HG03280 (cell line): ENCODE measurements at regions not wholly inside any gene's neighbourhood (a gene's known extent, or its start where the extent isn't known, plus 50 kb on each side); places are given as distances from the start of the nearest gene placed in this dataset.
"Not testable (repeated sequence)": the region's sequence is repeated elsewhere in the genome, so short reads cannot be mapped to it uniquely, and the experiment has no call there.

Experiments used
- ATAC-seq: cut with Tn5 transposase; IDR thresholded peaks from one replicate; pipeline ENCODE4 v1.9.1; 2021; ENCODE audit warnings: mild to moderate bottlenecking, moderate library complexity; ENCODE audit not compliant: unreplicated experiment

GRCh38 chr4:138341739-138342415 is 99.7 kb upstream of the SLC7A11 start:
- no peak for ATAC-seq

GRCh38 chr4:138338840-138339239 is 96.7 kb upstream of the SLC7A11 start:
- no peak for ATAC-seq

GRCh38 chr4:138338222-138338621 is 96.1 kb upstream of the SLC7A11 start:
- ATAC-seq, result not testable (repeated sequence)

- ATAC-seq, result no peak
Measured at GRCh38 chr4:138334346-138335016, 92.3 kb upstream of the SLC7A11 start.

- not testable (repeated sequence) for ATAC-seq
Measured at GRCh38 chr4:138332415-138332814, 90.3 kb upstream of the SLC7A11 start.

GRCh38 chr4:138330531-138330930 is 88.4 kb upstream of the SLC7A11 start:
- no peak for ATAC-seq

- ATAC-seq, result no peak
Measured at GRCh38 chr4:138329506-138330070, 87.4 kb upstream of the SLC7A11 start.

- no peak for ATAC-seq
Measured at GRCh38 chr4:138327338-138327737, 85.2 kb upstream of the SLC7A11 start.

GRCh38 chr4:138320831-138321230 is 78.7 kb upstream of the SLC7A11 start:
- ATAC-seq, result no peak

- no peak for ATAC-seq
Measured at GRCh38 chr4:138320030-138320429, 77.9 kb upstream of the SLC7A11 start.

- ATAC-seq, result no peak
Measured at GRCh38 chr4:138317175-138317748, 75.1 kb upstream of the SLC7A11 start.

- ATAC-seq, result no peak
Measured at GRCh38 chr4:138312536-138312911, 70.4 kb upstream of the SLC7A11 start.

GRCh38 chr4:138311771-138312535 is 69.8 kb upstream of the SLC7A11 start:
- ATAC-seq, result no peak

- ATAC-seq, result no peak
Measured at GRCh38 chr4:138310991-138311390, 68.8 kb upstream of the SLC7A11 start.

- no peak for ATAC-seq
Measured at GRCh38 chr4:138310498-138310897, 68.3 kb upstream of the SLC7A11 start.

GRCh38 chr4:138308356-138308755 is 66.2 kb upstream of the SLC7A11 start:
- ATAC-seq, result no peak

GRCh38 chr4:138307319-138307718 is 65.2 kb upstream of the SLC7A11 start:
- no peak for ATAC-seq

GRCh38 chr4:138305050-138305449 is 62.9 kb upstream of the SLC7A11 start:
- no peak for ATAC-seq

- no peak for ATAC-seq
Measured at GRCh38 chr4:138301536-138301935, 59.4 kb upstream of the SLC7A11 start.

- no peak for ATAC-seq
Measured at GRCh38 chr4:138300616-138301015, 58.5 kb upstream of the SLC7A11 start.

- no peak for ATAC-seq
Measured at GRCh38 chr4:138299881-138300280, 57.7 kb upstream of the SLC7A11 start.
